NCI-H1048 (cell line): ENCODE measurements at regions not wholly inside any gene's neighbourhood (a gene's known extent, or its start where the extent isn't known, plus 50 kb on each side); places are given as distances from the start of the nearest gene placed in this dataset.
"Not testable (repeated sequence)": the region's sequence is repeated elsewhere in the genome, so short reads cannot be mapped to it uniquely, and the experiment has no call there.

ENCODE experiments used
- DNase-seq: peaks from one replicate; lab custom pipeline; 2025; lab: John Stamatoyannopoulos, UW

- DNase-seq, result no peak
Measured at GRCh38 chr9:36521148-36521547, 51.5 kb upstream of the MELK start.

- no peak for DNase-seq
Measured at GRCh38 chr9:36517131-36517530, 55.6 kb upstream of the MELK start.

GRCh38 chr9:36504156-36504555, 68.5 kb upstream of the MELK start:
- no peak for DNase-seq

GRCh38 chr9:36503172-36504088, 69.3 kb upstream of the MELK start:
- DNase-seq, result no peak

- DNase-seq, result no peak
Measured at GRCh38 chr9:36501727-36502126, 71.0 kb upstream of the MELK start.

- DNase-seq, result not testable (repeated sequence)
Measured at GRCh38 chr9:36500931-36501330, 71.8 kb upstream of the MELK start.

- DNase-seq, result no peak
Measured at GRCh38 chr9:36499174-36499890, 73.4 kb upstream of the MELK start.

GRCh38 chr9:36493564-36493963, 79.1 kb upstream of the MELK start:
- not testable (repeated sequence) for DNase-seq

- DNase-seq, result no peak
Measured at GRCh38 chr9:36492865-36493264, 79.8 kb upstream of the MELK start.

GRCh38 chr9:36489453-36489852, 83.2 kb upstream of the MELK start:
- no peak for DNase-seq

GRCh38 chr9:36488389-36488756, 84.3 kb upstream of the MELK start:
- no peak for DNase-seq

GRCh38 chr9:36487482-36488388, 85.0 kb upstream of the MELK start:
- DNase-seq, result peak; percentile 62

- DNase-seq, result no peak
Measured at GRCh38 chr9:36486933-36487481, 85.7 kb upstream of the MELK start.

GRCh38 chr9:36486329-36486932, 86.3 kb upstream of the MELK start:
- no peak for DNase-seq

GRCh38 chr9:36485647-36486328, 85.7 kb upstream of the RNF38 start:
- DNase-seq, result no peak

- no peak for DNase-seq
Measured at GRCh38 chr9:36484124-36484523, 84.1 kb upstream of the RNF38 start.

GRCh38 chr9:36479101-36479500, 79.0 kb upstream of the RNF38 start:
- no peak for DNase-seq

- DNase-seq, result no peak
Measured at GRCh38 chr9:36471359-36471758, 71.3 kb upstream of the RNF38 start.

GRCh38 chr9:36470643-36471290, 70.7 kb upstream of the RNF38 start:
- DNase-seq, result no peak

GRCh38 chr9:36463467-36463866, 63.4 kb upstream of the RNF38 start:
- no peak for DNase-seq
